T47D (cell line): ENCODE measurements at regions not wholly inside any gene's neighbourhood (a gene's known extent, or its start where the extent isn't known, plus 50 kb on each side); places are given as distances from the start of the nearest gene placed in this dataset.

Experiments used
- DNase-seq, 2 experiments: peaks; one replicate each; pipeline versions ENCODE4 v3.0.0 to v3.0.0-alpha.2; 2011 to 2012; ENCODE audit warnings: low read depth in 1 of 2, low spot score in 1 of 2
- JUND ChIP-seq: IDR thresholded peaks from 2 replicates; pipeline ENCODE4 v1.6.1; 2012; ENCODE audit warnings: low read depth
- in situ Hi-C: cut with HindIII; loops from 2 replicates; pipeline ENCODE4 v1.10.0; 2016; ENCODE audit warnings: low sequenced_read_pairs, low pct_unique_long_range_greater_than_20kb

- TF ChIP-seq JUND = no peak
- no peak for DNase-seq
- in situ Hi-C loops = no loop called here
Observed at GRCh38 chr1:238492271-238492670, 601.5 kb upstream of the ZP4 start.

- in situ Hi-C loops = no loop called here
- no peak for TF ChIP-seq JUND
- no peak for DNase-seq
Observed at GRCh38 chr1:238491265-238491664, 600.5 kb upstream of the ZP4 start.

- TF ChIP-seq JUND = no peak
- in situ Hi-C loops = no loop called here
- no peak for DNase-seq
Observed at GRCh38 chr1:238489006-238489405, 598.3 kb upstream of the ZP4 start.

GRCh38 chr1:238488401-238488800 lies 597.7 kb upstream of the ZP4 start:
- no peak for DNase-seq

GRCh38 chr1:238487931-238488330 lies 597.2 kb upstream of the ZP4 start:
- DNase-seq = no peak
- in situ Hi-C loops = no loop called here
- no peak for TF ChIP-seq JUND

More at GRCh38 chr1:238488401-238488800, 597.7 kb upstream of the ZP4 start:
- in situ Hi-C loops = no loop called here
- no peak for TF ChIP-seq JUND

- peak; percentile 28 to 79 for DNase-seq
- in situ Hi-C loops = no loop called here
- no peak for TF ChIP-seq JUND
Observed at GRCh38 chr1:238485912-238486209, 595.1 kb upstream of the ZP4 start.

GRCh38 chr1:238485057-238485911 lies 594.6 kb upstream of the ZP4 start:
- TF ChIP-seq JUND = no peak
- in situ Hi-C loops = no loop called here
- DNase-seq = peak; percentile 52 to 89

GRCh38 chr1:238484121-238484520 lies 593.4 kb upstream of the ZP4 start:
- in situ Hi-C loops = no loop called here
- DNase-seq = no peak
- TF ChIP-seq JUND = no peak

- TF ChIP-seq JUND = no peak
- in situ Hi-C loops = no loop called here
- no peak for DNase-seq
Observed at GRCh38 chr1:238476841-238477240, 586.1 kb upstream of the ZP4 start.

- DNase-seq = no peak
- in situ Hi-C loops = no loop called here
- TF ChIP-seq JUND = no peak
Observed at GRCh38 chr1:238475712-238476111, 585.0 kb upstream of the ZP4 start.

GRCh38 chr1:238474263-238474662 lies 583.5 kb upstream of the ZP4 start:
- no peak for DNase-seq
- no peak for TF ChIP-seq JUND
- in situ Hi-C loops = no loop called here

- DNase-seq = no peak
- in situ Hi-C loops = no loop called here
- no peak for TF ChIP-seq JUND
Observed at GRCh38 chr1:238469146-238469631, 578.5 kb upstream of the ZP4 start.

- no peak for TF ChIP-seq JUND
- in situ Hi-C loops = no loop called here
- no peak for DNase-seq
Observed at GRCh38 chr1:238468068-238468467, 577.3 kb upstream of the ZP4 start.

GRCh38 chr1:238466459-238466858 lies 575.7 kb upstream of the ZP4 start:
- in situ Hi-C loops = no loop called here
- no peak for TF ChIP-seq JUND
- DNase-seq = no peak
